CD14-positive monocyte (primary cell): ENCODE measurements at regions not wholly inside any gene's neighbourhood (a gene's known extent, or its start where the extent isn't known, plus 50 kb on each side); places are given as distances from the start of the nearest gene placed in this dataset.
"Not testable (repeated sequence)": the region's sequence is repeated elsewhere in the genome, so short reads cannot be mapped to it uniquely, and the experiment has no call there.

Source experiments
- DNase-seq, 3 donors: peaks; one replicate each; pipeline ENCODE4 v3.0.0-alpha.2; 2011 to 2022
- H2AFZ ChIP-seq: 2 replicates; pipeline ENCODE4 v1.6.0; 2012; ENCODE audit warnings: mild to moderate bottlenecking, low read depth, low read length, inconsistent platforms; ENCODE audit not compliant: insufficient read depth, poor library complexity, severe bottlenecking
- H3K27ac ChIP-seq, 2 donors: 1 replicate in 1 of 2; 2 replicates in 1 of 2; pipeline ENCODE4 v1.5.1; 2012 to 2013; ENCODE audit warnings: low read length in 2 of 2, control low read depth in 1 of 2, inconsistent platforms in 1 of 2, low read depth in 1 of 2, mild to moderate bottlenecking in 1 of 2
- H3K27me3 ChIP-seq, 2 donors: one replicate each; pipeline versions ENCODE4 v1.6.0 to v1.6.1; 2011 to 2013; ENCODE audit warnings: low read length in 2 of 2; ENCODE audit not compliant: control insufficient read depth in 2 of 2, insufficient read depth in 2 of 2
- H3K36me3 ChIP-seq, 2 donors: replicated peaks in 1 of 2; 1 replicate in 1 of 2; 2 replicates in 1 of 2; pipeline versions ENCODE4 v1.5.1 to v1.6.1; 2012 to 2013; ENCODE audit warnings: low read length in 2 of 2, control low read depth in 1 of 2, inconsistent platforms in 1 of 2, mild to moderate bottlenecking in 1 of 2; ENCODE audit not compliant: insufficient read depth in 2 of 2, control insufficient read depth in 1 of 2
- H3K4me1 ChIP-seq, 2 donors: 1 replicate in 1 of 2; 2 replicates in 1 of 2; pipeline versions ENCODE4 v1.5.1 to v1.6.1; 2012 to 2013; ENCODE audit warnings: low read length in 2 of 2, control low read depth in 1 of 2, inconsistent platforms in 1 of 2, mild to moderate bottlenecking in 1 of 2, moderate library complexity in 1 of 2; ENCODE audit not compliant: insufficient read depth in 2 of 2, control insufficient read depth in 1 of 2
- H3K4me2 ChIP-seq: replicated peaks from 2 replicates; pipeline ENCODE3; 2012; ENCODE audit warnings: low read length, moderate library complexity, mild to moderate bottlenecking; ENCODE audit not compliant: poor library complexity, severe bottlenecking; ENCODE audit errors: extremely low read depth
- H3K4me3 ChIP-seq, 3 experiments: fragments of 200-600 bp in 1 of 3; sonication (generic) in 1 of 3; replicated peaks in 1 of 3; 1 replicate in 2 of 3; 2 replicates in 1 of 3; pipeline ENCODE4 v1.5.1; 2011 to 2013; ENCODE audit warnings: low read length in 3 of 3, mild to moderate bottlenecking in 3 of 3, control low read depth in 2 of 3, low read depth in 2 of 3, inconsistent platforms in 1 of 3, moderate library complexity in 1 of 3
- H3K79me2 ChIP-seq: 2 replicates; pipeline ENCODE4 v1.6.0; 2012; ENCODE audit warnings: mild to moderate bottlenecking, control low read depth, inconsistent platforms, low read length, moderate library complexity; ENCODE audit not compliant: insufficient read depth
- H3K9ac ChIP-seq: 2 replicates; pipeline ENCODE4 v1.6.0; 2017; ENCODE audit warnings: low read length, mild to moderate bottlenecking; ENCODE audit not compliant: insufficient read depth, poor library complexity, severe bottlenecking
- H3K9me3 ChIP-seq, 2 donors: replicated peaks in 1 of 2; 1 replicate in 1 of 2; 2 replicates in 1 of 2; pipeline versions ENCODE4 v1.5.1 to v1.6.1; 2012 to 2013; ENCODE audit warnings: low read length in 2 of 2, control low read depth in 1 of 2; ENCODE audit not compliant: control insufficient read depth in 1 of 2, insufficient read depth in 1 of 2
- H4K20me1 ChIP-seq: 2 replicates; pipeline ENCODE4 v1.6.0; 2012; ENCODE audit warnings: mild to moderate bottlenecking, low read length, control low read depth, moderate library complexity; ENCODE audit not compliant: insufficient read depth
- H3K27ac Mint-ChIP-seq, 7 donors: one replicate each; pipeline ENCODE4 v1.8.0; 2020; ENCODE audit warnings: mild to moderate bottlenecking in 7 of 7, mixed read lengths in 7 of 7, moderate library complexity in 6 of 7, inconsistent platforms in 2 of 7
- H3K27me3 Mint-ChIP-seq, 3 donors: one replicate each; pipeline ENCODE4 v1.8.0; 2021 to 2022; ENCODE audit warnings: low read depth in 3 of 3, mild to moderate bottlenecking in 3 of 3, mixed read lengths in 3 of 3, moderate library complexity in 3 of 3, inconsistent platforms in 1 of 3
- H3K36me3 Mint-ChIP-seq, 2 donors: one replicate each; pipeline ENCODE4 v1.8.0; 2020; ENCODE audit warnings: mixed read lengths in 2 of 2, inconsistent platforms in 1 of 2, mild to moderate bottlenecking in 1 of 2
- H3K4me1 Mint-ChIP-seq: one replicate; pipeline ENCODE4 v1.8.0; 2020; ENCODE audit warnings: mild to moderate bottlenecking, mixed read lengths
- H3K4me3 Mint-ChIP-seq, 2 donors: one replicate each; pipeline ENCODE4 v1.8.0; 2020; ENCODE audit warnings: mild to moderate bottlenecking in 2 of 2, mixed read lengths in 2 of 2, moderate library complexity in 1 of 2
- H3K9me3 Mint-ChIP-seq, 7 donors: one replicate each; pipeline ENCODE4 v1.8.0; 2020 to 2022; ENCODE audit warnings: mixed read lengths in 7 of 7, mild to moderate bottlenecking in 6 of 7, moderate library complexity in 6 of 7, inconsistent platforms in 2 of 7
- WGBS: methylation state at CpG from one replicate; pipeline ENCODE4 v1.1.5; 2013; ENCODE audit warnings: missing lambda C conversion rate; ENCODE audit not compliant: insufficient coverage; 5-methylcytosine and 5-hydroxymethylcytosine counted together
- intact Hi-C, 2 donors: fragments of 100-400 bp; cut with micrococcal nuclease; formaldehyde crosslinking; loops; one replicate each; pipeline versions ENCODE4 v1.15.0 to v1.15.1; 2023

DNA sequence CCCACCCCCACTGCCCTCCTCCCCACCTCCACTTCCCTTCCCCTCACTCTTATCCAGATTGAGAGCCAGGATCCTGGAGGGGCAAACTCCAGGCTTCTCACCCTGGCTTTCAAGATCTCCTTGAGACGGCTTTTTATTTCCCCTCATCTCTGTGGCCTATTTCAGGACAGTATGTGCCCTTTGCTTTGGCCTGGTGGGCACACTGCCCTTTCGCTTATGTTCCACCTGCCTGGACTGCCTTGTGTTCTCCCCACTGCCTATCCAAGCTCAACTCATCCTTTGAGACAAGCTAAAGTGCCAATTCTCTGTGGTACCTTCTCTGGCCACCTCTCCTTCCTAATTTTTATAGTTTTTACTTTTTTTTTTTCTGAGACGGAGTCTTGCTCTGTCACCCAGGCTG, 95.9 kb upstream of the SEC22B start:
- H3K27me3 ChIP-seq, H3K4me2 ChIP-seq, H4K20me1 ChIP-seq, H3K27ac ChIP-seq, H3K9me3 Mint-ChIP-seq, H3K4me3 ChIP-seq, H3K79me2 ChIP-seq, H3K27me3 Mint-ChIP-seq, H3K27ac Mint-ChIP-seq, H3K36me3 Mint-ChIP-seq, H3K36me3 ChIP-seq, H3K9me3 ChIP-seq, H3K4me1 ChIP-seq, DNase-seq, H3K9ac ChIP-seq, intact Hi-C loops, H2AFZ ChIP-seq, H3K4me3 Mint-ChIP-seq, H3K4me1 Mint-ChIP-seq: not testable (repeated sequence)
- WGBS, result no CpG with 5 or more reads among the region's 3 CpGs

DNA sequence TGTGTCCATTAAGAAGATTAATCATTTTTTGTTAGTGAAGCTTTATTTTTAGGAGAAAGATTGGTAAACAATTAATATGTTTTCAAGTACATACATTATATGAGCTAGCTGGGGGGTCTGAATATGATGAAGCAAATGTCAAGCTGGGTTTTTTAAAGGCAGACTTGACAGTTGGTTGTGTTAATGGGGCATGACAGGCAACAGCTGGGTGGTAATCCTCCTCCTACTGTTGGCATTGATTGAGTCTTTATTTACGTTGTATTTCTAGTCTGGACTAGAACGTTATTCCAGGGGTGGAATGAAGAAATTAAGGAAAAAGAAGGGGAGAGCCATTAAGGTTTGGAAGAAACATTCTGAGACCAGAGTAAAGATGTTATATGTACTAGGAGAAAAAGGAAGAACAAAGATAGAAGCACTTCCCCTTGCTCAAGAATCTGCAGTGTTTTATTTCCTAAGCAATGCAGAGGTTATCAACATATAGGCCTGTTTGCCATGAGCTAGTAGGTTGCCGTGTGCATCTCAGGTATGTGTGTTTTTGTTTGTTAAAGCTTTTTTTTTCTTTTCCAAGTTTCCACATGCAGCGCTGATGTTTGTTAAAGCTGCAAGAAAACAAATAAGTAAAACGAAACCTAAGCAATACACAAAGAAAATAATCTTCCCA, 95.4 kb upstream of the SEC22B start:
- H3K27me3 Mint-ChIP-seq, intact Hi-C loops, H3K79me2 ChIP-seq, H3K9me3 Mint-ChIP-seq, H3K4me1 Mint-ChIP-seq, DNase-seq, H3K36me3 Mint-ChIP-seq, H3K4me3 Mint-ChIP-seq, H3K4me3 ChIP-seq, H3K9me3 ChIP-seq, H2AFZ ChIP-seq, H3K27ac Mint-ChIP-seq, H3K4me2 ChIP-seq, H3K27me3 ChIP-seq, H3K36me3 ChIP-seq, H4K20me1 ChIP-seq, H3K9ac ChIP-seq, H3K27ac ChIP-seq, H3K4me1 ChIP-seq: not testable (repeated sequence)
- no CpG with 5 or more reads among the region's 5 CpGs for WGBS

DNA sequence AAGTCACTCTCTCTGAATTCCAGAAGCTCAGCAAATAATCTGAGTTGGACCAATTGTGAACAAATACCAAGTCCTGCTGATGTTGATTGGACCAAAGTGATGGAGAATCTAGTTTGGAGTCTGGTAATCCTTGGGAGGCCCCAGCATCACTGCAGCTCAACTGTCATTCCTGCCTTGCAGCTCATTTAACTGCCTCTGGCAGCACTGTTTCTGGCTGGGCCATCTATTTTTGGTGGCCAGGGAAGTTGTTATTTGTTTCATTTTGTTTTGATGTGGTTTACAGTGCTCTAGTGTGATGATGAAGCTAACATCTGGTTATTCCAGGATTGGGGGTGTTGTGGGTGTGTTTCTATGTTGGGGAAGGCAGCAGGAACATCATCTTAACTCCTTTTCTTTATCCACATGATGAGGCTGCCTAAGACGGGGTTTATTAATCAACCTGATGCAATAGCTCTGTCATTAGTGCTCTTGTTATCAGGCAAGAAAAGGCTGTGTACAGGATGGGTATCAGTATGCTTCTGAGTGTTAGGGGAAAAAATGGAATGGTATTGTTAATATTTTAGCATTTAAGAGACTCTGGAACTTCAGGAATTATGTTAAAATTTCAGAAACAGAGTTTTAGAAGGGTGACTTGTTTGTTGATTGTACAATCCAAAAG, 91.7 kb upstream of the SEC22B start:
- H3K4me1 Mint-ChIP-seq, H3K36me3 ChIP-seq, H3K4me3 ChIP-seq, H3K9ac ChIP-seq, H3K4me3 Mint-ChIP-seq, H3K4me2 ChIP-seq, H4K20me1 ChIP-seq, H3K36me3 Mint-ChIP-seq, H3K4me1 ChIP-seq, H3K27me3 ChIP-seq, H3K27ac ChIP-seq, H3K79me2 ChIP-seq, H3K27ac Mint-ChIP-seq, DNase-seq, intact Hi-C loops, H3K9me3 Mint-ChIP-seq, H3K27me3 Mint-ChIP-seq, H3K9me3 ChIP-seq, H2AFZ ChIP-seq: not testable (repeated sequence)
- WGBS, result no CpG with 5 or more reads among the region's 1 CpG

DNA sequence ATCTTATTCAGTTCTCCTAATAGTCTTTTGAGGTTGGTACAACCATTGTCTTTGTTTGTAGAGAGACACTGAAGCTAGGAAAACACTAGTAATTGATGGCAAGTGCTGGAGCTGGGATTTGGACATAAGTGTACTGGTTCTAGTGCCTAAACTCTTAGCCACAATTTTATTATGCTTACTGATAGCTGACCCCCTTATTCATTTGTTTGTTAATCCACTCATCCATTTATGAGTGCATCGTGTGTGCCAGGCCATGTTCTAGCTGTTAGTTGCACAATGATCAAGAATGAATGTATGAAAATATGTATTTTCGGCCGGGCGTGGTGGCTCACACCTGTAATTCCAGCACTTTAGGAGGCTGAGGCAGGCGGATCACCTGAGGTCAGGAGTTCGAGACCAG, 88.2 kb upstream of the SEC22B start:
- H3K4me1 Mint-ChIP-seq, H4K20me1 ChIP-seq, H3K27me3 Mint-ChIP-seq, H3K4me3 Mint-ChIP-seq, H3K9me3 Mint-ChIP-seq, H3K79me2 ChIP-seq, H3K4me2 ChIP-seq, H3K36me3 ChIP-seq, DNase-seq, H2AFZ ChIP-seq, H3K4me1 ChIP-seq, H3K27ac ChIP-seq, H3K27ac Mint-ChIP-seq, intact Hi-C loops, H3K27me3 ChIP-seq, H3K9me3 ChIP-seq, H3K9ac ChIP-seq, H3K36me3 Mint-ChIP-seq, H3K4me3 ChIP-seq: not testable (repeated sequence)
- no CpG with 5 or more reads among the region's 6 CpGs for WGBS
